H9 (cell line): ENCODE measurements at regions not wholly inside any gene's neighbourhood (a gene's known extent, or its start where the extent isn't known, plus 50 kb on each side); places are given as distances from the start of the nearest gene placed in this dataset.

Experiments
- DNase-seq: peaks from one replicate; pipeline ENCODE4 v3.0.0-alpha.2; 2017
- H2AFZ ChIP-seq: one replicate; pipeline ENCODE4 v1.6.1; 2013; ENCODE audit warnings: mild to moderate bottlenecking, low read length, control low read depth, moderate library complexity
- H2AK5ac ChIP-seq: 2 replicates; pipeline ENCODE4 v1.6.1; 2013; ENCODE audit warnings: low read length, control low read depth, mixed read lengths; ENCODE audit not compliant: insufficient read length
- H2BK120ac ChIP-seq: one replicate; pipeline ENCODE4 v1.6.1; 2013; ENCODE audit warnings: low read depth, mild to moderate bottlenecking, low read length, control low read depth, inconsistent platforms; ENCODE audit not compliant: poor library complexity, severe bottlenecking
- H2BK12ac ChIP-seq: 2 replicates; pipeline ENCODE4 v1.6.1; 2013; ENCODE audit warnings: low read length, control low read depth, mixed read lengths, low read depth; ENCODE audit not compliant: insufficient read length
- H2BK15ac ChIP-seq: 2 replicates; pipeline ENCODE4 v1.6.1; 2013; ENCODE audit warnings: low read depth, low read length, control low read depth
- H2BK20ac ChIP-seq: one replicate; pipeline ENCODE4 v1.6.1; 2013; ENCODE audit warnings: low read depth, mild to moderate bottlenecking, low read length, control low read depth, inconsistent platforms; ENCODE audit not compliant: poor library complexity, severe bottlenecking
- H2BK5ac ChIP-seq: 2 replicates; pipeline ENCODE4 v1.6.1; 2013; ENCODE audit warnings: low read length, control low read depth, mixed read lengths; ENCODE audit not compliant: insufficient read length
- H3K14ac ChIP-seq: 2 replicates; pipeline ENCODE4 v1.6.1; 2013; ENCODE audit warnings: low read length, control low read depth; ENCODE audit not compliant: insufficient read depth
- H3K18ac ChIP-seq: 2 replicates; pipeline ENCODE4 v1.6.1; 2013; ENCODE audit warnings: low read depth, mild to moderate bottlenecking, mixed read lengths, low read length, control low read depth; ENCODE audit not compliant: insufficient read length
- H3K23ac ChIP-seq: 2 replicates; pipeline ENCODE4 v1.6.1; 2013; ENCODE audit warnings: low read length, control low read depth, mixed read lengths, low read depth; ENCODE audit not compliant: insufficient read length
- H3K23me2 ChIP-seq: 2 replicates; pipeline ENCODE4 v1.6.1; 2013; ENCODE audit warnings: low read depth, mild to moderate bottlenecking, mixed read lengths, low read length, control low read depth; ENCODE audit not compliant: insufficient read length, poor library complexity, severe bottlenecking
- H3K27ac ChIP-seq: 2 replicates; pipeline ENCODE4 v1.5.1; 2013; ENCODE audit warnings: low read length, control low read depth, mixed read lengths, low read depth; ENCODE audit not compliant: insufficient read length
- H3K27me3 ChIP-seq: 2 replicates; pipeline ENCODE4 v1.6.1; 2013; ENCODE audit warnings: low read length, control low read depth, inconsistent platforms; ENCODE audit not compliant: insufficient read depth
- H3K4ac ChIP-seq: 2 replicates; pipeline ENCODE4 v1.6.1; 2013; ENCODE audit warnings: low read depth, mild to moderate bottlenecking, control low read depth, inconsistent platforms, low read length, moderate library complexity
- H3K4me1 ChIP-seq: 2 replicates; pipeline ENCODE4 v1.6.1; 2013; ENCODE audit warnings: low read length, control low read depth, inconsistent platforms; ENCODE audit not compliant: insufficient read depth
- H3K4me2 ChIP-seq: 2 replicates; pipeline ENCODE4 v1.6.1; 2013; ENCODE audit warnings: low read length, control low read depth, mixed read lengths; ENCODE audit not compliant: insufficient read length, insufficient read depth
- H3K56ac ChIP-seq: 2 replicates; pipeline ENCODE4 v1.6.1; 2013; ENCODE audit warnings: low read depth, mild to moderate bottlenecking, mixed read lengths, low read length, control low read depth; ENCODE audit not compliant: insufficient read length
- H3K79me1 ChIP-seq: 2 replicates; pipeline ENCODE4 v1.6.1; 2013; ENCODE audit warnings: low read depth, mild to moderate bottlenecking, moderate library complexity, low read length, control low read depth, inconsistent platforms; ENCODE audit not compliant: insufficient read depth, poor library complexity, severe bottlenecking
- H3K79me2 ChIP-seq: 2 replicates; pipeline ENCODE4 v1.6.1; 2013; ENCODE audit warnings: low read length, control low read depth, inconsistent platforms; ENCODE audit not compliant: insufficient read depth
- H3K9ac ChIP-seq: 2 replicates; pipeline ENCODE4 v1.6.1; 2013; ENCODE audit warnings: low read length, control low read depth, mixed read lengths; ENCODE audit not compliant: insufficient read length; ENCODE audit errors: extremely low read depth
- H3K9me3 ChIP-seq: one replicate; pipeline ENCODE4 v1.6.1; 2013; ENCODE audit warnings: low read depth, low read length, inconsistent platforms; ENCODE audit not compliant: control insufficient read depth
- H3T11ph ChIP-seq: one replicate; pipeline ENCODE4 v1.6.1; 2013; ENCODE audit warnings: mild to moderate bottlenecking, low read length, control low read depth, inconsistent platforms
- H4K20me1 ChIP-seq: one replicate; pipeline ENCODE4 v1.6.1; 2013; ENCODE audit not compliant: control insufficient read depth, insufficient read length, insufficient read depth
- H4K5ac ChIP-seq: 2 replicates; pipeline ENCODE4 v1.6.1; 2013; ENCODE audit warnings: low read depth, mild to moderate bottlenecking, mixed read lengths, low read length, control low read depth; ENCODE audit not compliant: insufficient read length
- H4K8ac ChIP-seq: replicated peaks from 2 replicates; pipeline ENCODE4 v1.6.1; 2013; ENCODE audit warnings: low read length, control low read depth, mixed read lengths, low read depth; ENCODE audit not compliant: insufficient read length
- H4K91ac ChIP-seq: 2 replicates; pipeline ENCODE4 v1.6.1; 2013; ENCODE audit warnings: low read depth, mild to moderate bottlenecking, moderate library complexity, mixed read lengths, low read length, control low read depth; ENCODE audit not compliant: insufficient read length
- H3K27ac Mint-ChIP-seq, 3 experiments: 2 replicates in 2 of 3; 3 replicates in 1 of 3; pipeline ENCODE4 v1.8.0; 2020 to 2021; ENCODE audit warnings: mixed read lengths in 3 of 3, mild to moderate bottlenecking in 1 of 3, moderate library complexity in 1 of 3
- H3K27me3 Mint-ChIP-seq: 2 replicates; pipeline ENCODE4 v1.8.0; 2021; ENCODE audit warnings: low read depth, mild to moderate bottlenecking, moderate library complexity, mixed read lengths
- H3K36me3 Mint-ChIP-seq, 3 experiments: 2 replicates in 2 of 3; 3 replicates in 1 of 3; pipeline ENCODE4 v1.8.0; 2020 to 2021; ENCODE audit warnings: low read depth in 3 of 3, mixed read lengths in 3 of 3; ENCODE audit not compliant: insufficient read depth in 1 of 3
- H3K4me1 Mint-ChIP-seq, 2 experiments: 2 replicates each; pipeline ENCODE4 v1.8.0; 2020; ENCODE audit warnings: mixed read lengths in 2 of 2
- H3K4me3 Mint-ChIP-seq, 2 experiments: 2 replicates in 1 of 2; 3 replicates in 1 of 2; pipeline ENCODE4 v1.8.0; 2020 to 2021; ENCODE audit warnings: mild to moderate bottlenecking in 2 of 2, mixed read lengths in 2 of 2, moderate library complexity in 1 of 2
- H3K9me3 Mint-ChIP-seq, 2 experiments: 2 replicates in 1 of 2; 3 replicates in 1 of 2; pipeline ENCODE4 v1.8.0; 2020; ENCODE audit warnings: mild to moderate bottlenecking in 2 of 2, mixed read lengths in 2 of 2, moderate library complexity in 1 of 2
- CTCF ChIP-seq: fragments of 200-600 bp; sonication (generic); conservative IDR thresholded peaks from 3 replicates; pipeline ENCODE4 v1.8.0; 2021; ENCODE audit warnings: antibody characterized with exemption, mild to moderate bottlenecking
- WGBS: extraction: QIAGEN DNeasy Blood & Tissue Kit; methylation state at CpG from one replicate; pipeline ENCODE4 v1.1.7; 2013; ENCODE audit warnings: missing lambda C conversion rate, low lambda C conversion rate, mixed read lengths; ENCODE audit not compliant: insufficient read length; ENCODE audit errors: extremely low coverage; 5-methylcytosine and 5-hydroxymethylcytosine counted together

GRCh38 chr14:43481864-43482263 lies 1025.2 kb downstream of the FSCB start:
- Mint-ChIP-seq H3K4me3 (no peak overlapping the region), H3K9me3 (no peaks in the 10 kb centered on the region), H3K27ac (no peak overlapping the region), H3K27me3 (no peaks in the 10 kb centered on the region), H3K4me1 (peaks cover 29 to 35% of the 10 kb centered on the region in 2 experiments), H3K36me3 (peaks cover 0 to 5% (median 0%) of the 10 kb centered on the region in 3 experiments; a peak in 2 of 7 replicates)
- Histone ChIP-seq H3K4ac (no peak overlapping the region), H3K79me2 (no peaks in the 10 kb centered on the region), H3K79me1 (no peaks in the 10 kb centered on the region), H3K27me3 (no peaks in the 10 kb centered on the region), H4K91ac (no peak overlapping the region), H2BK120ac (no peak overlapping the region), H2BK12ac (no peak overlapping the region), H3K23ac (no peak overlapping the region), H2BK15ac (no peak overlapping the region), H2BK5ac (no peak overlapping the region), H4K20me1 (no peaks in the 10 kb centered on the region), H2AFZ (no peak overlapping the region), H3K9me3 (no peaks in the 10 kb centered on the region), H3K4me1 (no peaks in the 10 kb centered on the region; the same call in 1 of the 2 replicates), H3K18ac (no peak overlapping the region), H3K56ac (no peak overlapping the region), H4K5ac (no peak overlapping the region), H3K14ac (no peak overlapping the region), H3K4me2 (no peak overlapping the region), H3K9ac (no peak overlapping the region), H2AK5ac (no peak overlapping the region), H3K23me2 (no peaks in the 10 kb centered on the region), H3K27ac (no peak overlapping the region), H2BK20ac (no peak overlapping the region), H3T11ph (no peak overlapping the region), H4K8ac (no peak overlapping the region)
- whole genome bisulfite sequencing, result no CpG with 5 or more reads among the region's 2 CpGs
- TF ChIP-seq CTCF, result peak; percentile 63
- DNase-seq, result no peak
